GM19455 (cell line): ENCODE measurements at regions not wholly inside any gene's neighbourhood (a gene's known extent, or its start where the extent isn't known, plus 50 kb on each side); places are given as distances from the start of the nearest gene placed in this dataset.
A peak's percentile ranks its signal among the peaks of the same experiment; 100 is the strongest.
"Not testable (repeated sequence)": the region's sequence is repeated elsewhere in the genome, so short reads cannot be mapped to it uniquely, and the experiment has no call there.

ENCODE experiments used
- ATAC-seq: cut with Tn5 transposase; IDR thresholded peaks from one replicate; pipeline ENCODE4 v1.9.1; 2021; ENCODE audit not compliant: unreplicated experiment

GRCh38 chr15:44848859-44849258, 107.6 kb upstream of the TERB2 start:
- not testable (repeated sequence) for ATAC-seq

- not testable (repeated sequence) for ATAC-seq
Observed at GRCh38 chr15:44849701-44850403, 106.6 kb upstream of the TERB2 start.

- ATAC-seq: not testable (repeated sequence)
Observed at GRCh38 chr15:44853304-44853950, 103.1 kb upstream of the TERB2 start.

- ATAC-seq: not testable (repeated sequence)
Observed at GRCh38 chr15:44854696-44855095, 101.8 kb upstream of the TERB2 start.

- not testable (repeated sequence) for ATAC-seq
Observed at GRCh38 chr15:44856284-44856683, 100.2 kb upstream of the TERB2 start.

- not testable (repeated sequence) for ATAC-seq
Observed at GRCh38 chr15:44857164-44857710, 99.2 kb upstream of the TERB2 start.

GRCh38 chr15:44859088-44859487, 97.4 kb upstream of the TERB2 start:
- ATAC-seq: not testable (repeated sequence)

GRCh38 chr15:44860168-44860567, 96.3 kb upstream of the TERB2 start:
- not testable (repeated sequence) for ATAC-seq

- no peak for ATAC-seq
Observed at GRCh38 chr15:44861439-44861910, 95.0 kb upstream of the TERB2 start.

GRCh38 chr15:44861917-44862316, 94.6 kb upstream of the TERB2 start:
- ATAC-seq: no peak

- ATAC-seq: not testable (repeated sequence)
Observed at GRCh38 chr15:44862866-44863265, 93.6 kb upstream of the TERB2 start.

- not testable (repeated sequence) for ATAC-seq
Observed at GRCh38 chr15:44868100-44868499, 88.4 kb upstream of the TERB2 start.

- not testable (repeated sequence) for ATAC-seq
Observed at GRCh38 chr15:44870125-44870524, 86.4 kb upstream of the TERB2 start.

- no peak for ATAC-seq
Observed at GRCh38 chr15:44873103-44873502, 83.4 kb upstream of the TERB2 start.

GRCh38 chr15:44879066-44879465, 77.4 kb upstream of the TERB2 start:
- no peak for ATAC-seq

GRCh38 chr15:44882499-44882968, 74.0 kb upstream of the TERB2 start:
- peak; percentile 79 for ATAC-seq

- no peak for ATAC-seq
Observed at GRCh38 chr15:44883199-44883877, 73.1 kb upstream of the TERB2 start.

- not testable (repeated sequence) for ATAC-seq
Observed at GRCh38 chr15:44898890-44899651, 57.4 kb upstream of the TERB2 start.

GRCh38 chr15:44899775-44900174, 56.7 kb upstream of the TERB2 start:
- not testable (repeated sequence) for ATAC-seq

GRCh38 chr15:44900796-44901195, 55.7 kb upstream of the TERB2 start:
- not testable (repeated sequence) for ATAC-seq

GRCh38 chr15:44903281-44903680, 53.2 kb upstream of the TERB2 start:
- ATAC-seq: not testable (repeated sequence)
